ENCODE measurements at regions not wholly inside any gene's neighbourhood (a gene's known extent, or its start where the extent isn't known, plus 50 kb on each side); places are given as distances from the start of the nearest gene placed in this dataset.

GRCh38 chr12:95603351-95604145, 52.3 kb upstream of the USP44 start:
- TF ChIP-seq, protein P1, sequence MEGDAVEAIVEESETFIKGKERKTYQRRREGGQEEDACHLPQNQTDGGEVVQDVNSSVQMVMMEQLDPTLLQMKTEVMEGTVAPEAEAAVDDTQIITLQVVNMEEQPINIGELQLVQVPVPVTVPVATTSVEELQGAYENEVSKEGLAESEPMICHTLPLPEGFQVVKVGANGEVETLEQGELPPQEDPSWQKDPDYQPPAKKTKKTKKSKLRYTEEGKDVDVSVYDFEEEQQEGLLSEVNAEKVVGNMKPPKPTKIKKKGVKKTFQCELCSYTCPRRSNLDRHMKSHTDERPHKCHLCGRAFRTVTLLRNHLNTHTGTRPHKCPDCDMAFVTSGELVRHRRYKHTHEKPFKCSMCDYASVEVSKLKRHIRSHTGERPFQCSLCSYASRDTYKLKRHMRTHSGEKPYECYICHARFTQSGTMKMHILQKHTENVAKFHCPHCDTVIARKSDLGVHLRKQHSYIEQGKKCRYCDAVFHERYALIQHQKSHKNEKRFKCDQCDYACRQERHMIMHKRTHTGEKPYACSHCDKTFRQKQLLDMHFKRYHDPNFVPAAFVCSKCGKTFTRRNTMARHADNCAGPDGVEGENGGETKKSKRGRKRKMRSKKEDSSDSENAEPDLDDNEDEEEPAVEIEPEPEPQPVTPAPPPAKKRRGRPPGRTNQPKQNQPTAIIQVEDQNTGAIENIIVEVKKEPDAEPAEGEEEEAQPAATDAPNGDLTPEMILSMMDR (IDR thresholded peaks at IDR 0.05; ENCODE audit: low read depth, low read length, missing input control) = no peak
- TF ChIP-seq ATF3 (IDR thresholded peaks at IDR 0.05) = no peak
- no peak for TF ChIP-seq EGR1 (IDR thresholded peaks at IDR 0.05; ENCODE audit: low read depth in 2 of 2)
- TF ChIP-seq TAF1 (conservative IDR thresholded peaks at IDR 0.05) = no peak
- TF ChIP-seq GABPA (IDR thresholded peaks at IDR 0.05 in 1 of 2, conservative IDR thresholded peaks at IDR 0.05 in 1 of 2) = no peak
- TF ChIP-seq MAX (IDR thresholded peaks at IDR 0.05) = no peak
